Muscle layer of colon (tissue), 2 donors: ENCODE measurements at regions not wholly inside any gene's neighbourhood (a gene's known extent, or its start where the extent isn't known, plus 50 kb on each side); places are given as distances from the start of the nearest gene placed in this dataset.
A peak's percentile ranks its signal among the peaks of the same experiment; 100 is the strongest.
"Not testable (repeated sequence)": the region's sequence is repeated elsewhere in the genome, so short reads cannot be mapped to it uniquely, and the experiment has no call there.

Experiments used
- H3K27ac ChIP-seq: one replicate; pipeline ENCODE4 v1.7.0; 2013; ENCODE audit warnings: low read depth, mild to moderate bottlenecking, low read length, moderate library complexity
- H3K27me3 ChIP-seq, 2 donors: one replicate each; pipeline ENCODE4 v1.7.0; 2013; ENCODE audit warnings: low read length in 2 of 2, mild to moderate bottlenecking in 2 of 2; ENCODE audit not compliant: insufficient read depth in 2 of 2, control insufficient read depth in 1 of 2
- H3K36me3 ChIP-seq: one replicate; pipeline ENCODE4 v1.7.0; 2013; ENCODE audit warnings: mild to moderate bottlenecking, low read length; ENCODE audit not compliant: insufficient read depth
- H3K4me1 ChIP-seq: one replicate; pipeline ENCODE4 v1.7.0; 2013; ENCODE audit warnings: mild to moderate bottlenecking, low read length; ENCODE audit not compliant: insufficient read depth
- H3K4me3 ChIP-seq, 2 donors: one replicate each; pipeline ENCODE4 v1.7.0; 2013; ENCODE audit warnings: low read length in 2 of 2, low read depth in 1 of 2, mild to moderate bottlenecking in 1 of 2, moderate library complexity in 1 of 2
- H3K9ac ChIP-seq: one replicate; pipeline ENCODE4 v1.7.0; 2013; ENCODE audit warnings: low read length
- H3K9me3 ChIP-seq: one replicate; pipeline ENCODE4 v1.7.0; 2013; ENCODE audit warnings: mild to moderate bottlenecking, low read length
- donor health status: abdominal sarcoma.
- donor health status: Adenocarcinoma of cecum.

- no peaks in the 10 kb centered on the region for H3K36me3 ChIP-seq
- H3K9me3 ChIP-seq = no peaks in the 10 kb centered on the region
- H3K4me3 ChIP-seq = no peak overlapping the region
- no peaks in the 10 kb centered on the region for H3K4me1 ChIP-seq
- no peaks in the 10 kb centered on the region for H3K27me3 ChIP-seq
- H3K27ac ChIP-seq = no peak overlapping the region
- no peak overlapping the region for H3K9ac ChIP-seq
These were observed 80.8 kb upstream of the C12orf71 start for GRCh38 chr12:27163048-27163715.

GRCh38 chr12:27163894-27164293 is 80.2 kb upstream of the STK38L start:
- H3K4me3 ChIP-seq = no peak overlapping the region
- no peak overlapping the region for H3K9ac ChIP-seq
- no peaks in the 10 kb centered on the region for H3K36me3 ChIP-seq
- H3K4me1 ChIP-seq = no peaks in the 10 kb centered on the region
- no peak overlapping the region for H3K27ac ChIP-seq
- H3K9me3 ChIP-seq = no peaks in the 10 kb centered on the region
- no peaks in the 10 kb centered on the region for H3K27me3 ChIP-seq

- Histone ChIP-seq H3K9ac (no peak overlapping the region), H3K27me3 (no peaks in the 10 kb centered on the region), H3K9me3 (no peaks in the 10 kb centered on the region), H3K36me3 (no peaks in the 10 kb centered on the region), H3K4me3 (no peak overlapping the region), H3K27ac (no peak overlapping the region), H3K4me1 (no peaks in the 10 kb centered on the region)
These were observed 79.6 kb upstream of the STK38L start for GRCh38 chr12:27164330-27165040.

- not testable (repeated sequence) for H3K27ac ChIP-seq, H3K9me3 ChIP-seq, H3K4me3 ChIP-seq, H3K9ac ChIP-seq, H3K4me1 ChIP-seq, H3K36me3 ChIP-seq, H3K27me3 ChIP-seq
These were observed 78.1 kb upstream of the STK38L start for GRCh38 chr12:27165958-27166357.

- H3K27ac ChIP-seq, H3K4me3 ChIP-seq, H3K4me1 ChIP-seq, H3K9me3 ChIP-seq, H3K27me3 ChIP-seq, H3K36me3 ChIP-seq, H3K9ac ChIP-seq: not testable (repeated sequence)
These were observed 72.6 kb upstream of the STK38L start for GRCh38 chr12:27171494-27171893.

- Histone ChIP-seq H3K4me1 (peaks cover 31% of the 10 kb centered on the region), H3K9ac (no peak overlapping the region), H3K4me3 (no peak overlapping the region), H3K36me3 (no peaks in the 10 kb centered on the region), H3K27me3 (no peaks in the 10 kb centered on the region), H3K9me3 (no peaks in the 10 kb centered on the region), H3K27ac (no peak overlapping the region)
These were observed 67.3 kb upstream of the STK38L start for GRCh38 chr12:27176765-27177164.

GRCh38 chr12:27177706-27178105 is 66.4 kb upstream of the STK38L start:
- Histone ChIP-seq H3K9ac (no peak overlapping the region), H3K4me3 (no peak overlapping the region), H3K27ac (no peak overlapping the region), H3K4me1 (peaks cover 31% of the 10 kb centered on the region), H3K9me3 (no peaks in the 10 kb centered on the region), H3K27me3 (no peaks in the 10 kb centered on the region), H3K36me3 (no peaks in the 10 kb centered on the region)

GRCh38 chr12:27178255-27178654 is 65.8 kb upstream of the STK38L start:
- Histone ChIP-seq H3K9me3 (no peaks in the 10 kb centered on the region), H3K4me3 (no peak overlapping the region), H3K27me3 (no peaks in the 10 kb centered on the region), H3K9ac (no peak overlapping the region), H3K27ac (peak overlapping the region; percentile 49), H3K36me3 (no peaks in the 10 kb centered on the region), H3K4me1 (peaks cover 34% of the 10 kb centered on the region)

- Histone ChIP-seq H3K4me3 (no peak overlapping the region), H3K27ac (peak overlapping the region; percentile 61), H3K9ac (no peak overlapping the region), H3K36me3 (no peaks in the 10 kb centered on the region), H3K9me3 (no peaks in the 10 kb centered on the region), H3K4me1 (peaks cover 39% of the 10 kb centered on the region), H3K27me3 (no peaks in the 10 kb centered on the region)
These were observed 65.2 kb upstream of the STK38L start for GRCh38 chr12:27178723-27179399.

GRCh38 chr12:27179400-27180214 is 64.5 kb upstream of the STK38L start:
- Histone ChIP-seq H3K27me3 (no peaks in the 10 kb centered on the region), H3K9ac (no peak overlapping the region), H3K36me3 (no peaks in the 10 kb centered on the region), H3K4me1 (peaks cover 39% of the 10 kb centered on the region), H3K4me3 (no peak overlapping the region), H3K9me3 (no peaks in the 10 kb centered on the region), H3K27ac (peak overlapping the region; percentile 82)

- no peaks in the 10 kb centered on the region for H3K9me3 ChIP-seq
- no peak overlapping the region for H3K4me3 ChIP-seq
- no peak overlapping the region for H3K27ac ChIP-seq
- H3K36me3 ChIP-seq = no peaks in the 10 kb centered on the region
- no peak overlapping the region for H3K9ac ChIP-seq
- H3K4me1 ChIP-seq = peaks cover 42% of the 10 kb centered on the region
- H3K27me3 ChIP-seq = no peaks in the 10 kb centered on the region
These were observed 63.1 kb upstream of the STK38L start for GRCh38 chr12:27180906-27181505.
